Right lung (tissue), 2 donors: ENCODE measurements at regions not wholly inside any gene's neighbourhood (a gene's known extent, or its start where the extent isn't known, plus 50 kb on each side); places are given as distances from the start of the nearest gene placed in this dataset.

Experiments
- DNase-seq, 2 donors: peaks; one replicate each; pipeline ENCODE4 v3.0.0-alpha.2; 2013

- no peak for DNase-seq
Observed at GRCh38 chr17:65406552-65406951, 154.9 kb downstream of the AXIN2 start.

GRCh38 chr17:65405563-65405962, 155.9 kb downstream of the AXIN2 start:
- no peak for DNase-seq

- DNase-seq: no peak
Observed at GRCh38 chr17:65404761-65405160, 156.7 kb downstream of the AXIN2 start.

- no peak for DNase-seq
Observed at GRCh38 chr17:65403626-65404025, 157.8 kb downstream of the AXIN2 start.

GRCh38 chr17:65402513-65403496, 158.6 kb downstream of the AXIN2 start:
- no peak for DNase-seq

GRCh38 chr17:65401561-65401960, 159.9 kb downstream of the AXIN2 start:
- DNase-seq: peak in 1 of 2 donors; percentile 14

GRCh38 chr17:65400701-65401100, 160.7 kb downstream of the AXIN2 start:
- DNase-seq: no peak

GRCh38 chr17:65398040-65398787, 163.2 kb downstream of the AXIN2 start:
- DNase-seq: no peak

GRCh38 chr17:65395924-65396323, 165.5 kb downstream of the AXIN2 start:
- DNase-seq: no peak

- no peak for DNase-seq
Observed at GRCh38 chr17:65394811-65395472, 166.5 kb downstream of the AXIN2 start.

GRCh38 chr17:65393514-65393913, 167.9 kb downstream of the AXIN2 start:
- DNase-seq: no peak

GRCh38 chr17:65389949-65390348, 171.5 kb downstream of the AXIN2 start:
- no peak for DNase-seq

- DNase-seq: no peak
Observed at GRCh38 chr17:65389426-65389825, 172.0 kb downstream of the AXIN2 start.

- no peak for DNase-seq
Observed at GRCh38 chr17:65388911-65389310, 172.5 kb downstream of the AXIN2 start.

GRCh38 chr17:65387322-65387721, 174.1 kb downstream of the AXIN2 start:
- no peak for DNase-seq

- no peak for DNase-seq
Observed at GRCh38 chr17:65385726-65386125, 175.7 kb downstream of the AXIN2 start.

GRCh38 chr17:65385071-65385470, 176.4 kb downstream of the AXIN2 start:
- no peak for DNase-seq

- DNase-seq: no peak
Observed at GRCh38 chr17:65381152-65381551, 180.3 kb downstream of the AXIN2 start.

GRCh38 chr17:65374966-65375365, 186.5 kb downstream of the AXIN2 start:
- DNase-seq: no peak

- peak in 1 of 2 donors; percentile 28 for DNase-seq
Observed at GRCh38 chr17:65371702-65372101, 189.7 kb downstream of the AXIN2 start.

GRCh38 chr17:65370669-65371131, 190.7 kb downstream of the AXIN2 start:
- DNase-seq: peak; percentile 23 to 30

GRCh38 chr17:65368341-65368740, 193.1 kb downstream of the AXIN2 start:
- DNase-seq: no peak
